ENCODE measurements at regions not wholly inside any gene's neighbourhood (a gene's known extent, or its start where the extent isn't known, plus 50 kb on each side); places are given as distances from the start of the nearest gene placed in this dataset.

GRCh38 chrX:40325161-40325560 is 227.4 kb upstream of the BCOR start:
- TF ChIP-seq CTCF (conservative IDR thresholded peaks at IDR 0.05; ENCODE audit: control insufficient read depth, insufficient read depth, low read depth, low read length), result no peak
- DNase-seq (ENCODE audit: low read depth), result no peak
- H3K4me3 ChIP-seq (ENCODE audit: control insufficient read depth, low read depth, low read length), result no peak overlapping the region

- no peak for DNase-seq (ENCODE audit: low read depth)
- H3K4me3 ChIP-seq (ENCODE audit: control insufficient read depth, low read depth, low read length), result no peak overlapping the region
- no peak for TF ChIP-seq CTCF (conservative IDR thresholded peaks at IDR 0.05; ENCODE audit: control insufficient read depth, insufficient read depth, low read depth, low read length)
Measured at GRCh38 chrX:40323977-40324376, 226.2 kb upstream of the BCOR start.

- no peak for DNase-seq (ENCODE audit: low read depth)
- H3K4me3 ChIP-seq (ENCODE audit: control insufficient read depth, low read depth, low read length), result no peak overlapping the region
- TF ChIP-seq CTCF (conservative IDR thresholded peaks at IDR 0.05; ENCODE audit: control insufficient read depth, insufficient read depth, low read depth, low read length), result no peak
Measured at GRCh38 chrX:40320819-40321218, 223.1 kb upstream of the BCOR start.

- H3K4me3 ChIP-seq (ENCODE audit: control insufficient read depth, low read depth, low read length), result no peak overlapping the region
- no peak for DNase-seq (ENCODE audit: low read depth)
- no peak for TF ChIP-seq CTCF (conservative IDR thresholded peaks at IDR 0.05; ENCODE audit: control insufficient read depth, insufficient read depth, low read depth, low read length)
Measured at GRCh38 chrX:40318801-40319200, 221.0 kb upstream of the BCOR start.

- TF ChIP-seq CTCF (conservative IDR thresholded peaks at IDR 0.05; ENCODE audit: control insufficient read depth, insufficient read depth, low read depth, low read length), result no peak
- no peak overlapping the region for H3K4me3 ChIP-seq (ENCODE audit: control insufficient read depth, low read depth, low read length)
- no peak for DNase-seq (ENCODE audit: low read depth)
Measured at GRCh38 chrX:40318076-40318475, 220.3 kb upstream of the BCOR start.

GRCh38 chrX:40316502-40316901 is 218.7 kb upstream of the BCOR start:
- TF ChIP-seq CTCF (conservative IDR thresholded peaks at IDR 0.05; ENCODE audit: control insufficient read depth, insufficient read depth, low read depth, low read length), result no peak
- no peak for DNase-seq (ENCODE audit: low read depth)
- no peak overlapping the region for H3K4me3 ChIP-seq (ENCODE audit: control insufficient read depth, low read depth, low read length)

- no peak overlapping the region for H3K4me3 ChIP-seq (ENCODE audit: control insufficient read depth, low read depth, low read length)
- DNase-seq (ENCODE audit: low read depth), result no peak
- TF ChIP-seq CTCF (conservative IDR thresholded peaks at IDR 0.05; ENCODE audit: control insufficient read depth, insufficient read depth, low read depth, low read length), result no peak
Measured at GRCh38 chrX:40314070-40314469, 216.3 kb upstream of the BCOR start.

Measured in fibroblast of mammary gland (primary cell).